K562 (cell line): ENCODE measurements at regions not wholly inside any gene's neighbourhood (a gene's known extent, or its start where the extent isn't known, plus 50 kb on each side); places are given as distances from the start of the nearest gene placed in this dataset.

Experiments
- ATAC-seq: fragments of 200-7000 bp; cut with Tn5 transposase; 3 replicates; pipeline ENCODE4 v1.9.1; 2020; ENCODE audit warnings: moderate library complexity
- BruUV-seq: library from RNA; stranded (reverse); fragments of 400-500 nt; replicated peaks from 2 replicates; lab custom pipeline; 2021; lab: Mats Ljungman, UMichigan
- CTCF ChIA-PET: fragments of 300-600 bp; formaldehyde crosslinking; extraction: SDS; loops from one replicate; lab custom pipeline; 2021; ENCODE audit warnings: low intra/inter-chr PET ratio; lab: Yijun Ruan, JAX
- POLR2A ChIA-PET: fragments of 300-600, 350-650 bp; sonication (Branson Sonifier 250); formaldehyde crosslinking; extraction: SDS; loops from one replicate; lab custom pipeline; 2021; ENCODE audit warnings: antibody characterized with exemption, inconsistent platforms; lab: Yijun Ruan, JAX
- DNase-seq, 4 experiments: peaks; one replicate each; pipeline versions ENCODE4 v3.0.0 to v3.0.0-alpha.2; 2011 to 2018; ENCODE audit warnings: low spot score in 3 of 4, mixed read lengths in 3 of 4; ENCODE audit errors: extremely low read depth in 1 of 4
- FAIRE-seq: peaks from 2 replicates; lab custom pipeline; 2011; peaks lifted over from hg19 to GRCh38; lab: Jason Lieb, UNC
- H2AFZ ChIP-seq: 2 replicates; pipeline ENCODE4 v1.6.0; 2011; ENCODE audit warnings: low read depth, low read length, control low read depth, inconsistent platforms
- H3K27ac ChIP-seq: fragments of 200-600 bp; 3 replicates; pipeline ENCODE4 v1.8.0; 2011; ENCODE audit warnings: low read depth, mild to moderate bottlenecking, control low read depth, inconsistent platforms, low read length, moderate library complexity, mixed read lengths; ENCODE audit errors: extremely low read depth
- H3K27me3 ChIP-seq, 2 experiments: fragments of 300-600 bp in 1 of 2; 2 replicates in 1 of 2; 3 replicates in 1 of 2; pipeline versions ENCODE4 v1.6.0 to v1.8.0; 2011; ENCODE audit warnings: inconsistent platforms in 2 of 2, low read length in 2 of 2, mild to moderate bottlenecking in 1 of 2, mixed read lengths in 1 of 2, moderate library complexity in 1 of 2; ENCODE audit not compliant: control insufficient read depth in 2 of 2, insufficient read depth in 2 of 2
- H3K36me3 ChIP-seq: fragments of 300-600 bp; 3 replicates; pipeline ENCODE4 v1.8.0; 2011; ENCODE audit warnings: mild to moderate bottlenecking, low read length, inconsistent platforms; ENCODE audit not compliant: control insufficient read depth, insufficient read depth
- H3K4me1 ChIP-seq, 2 experiments: fragments of 200-600 bp in 1 of 2; replicated peaks in 1 of 2; 2 replicates in 1 of 2; 3 replicates in 1 of 2; pipeline versions ENCODE4 v1.5.1 to v1.8.0; 2011; ENCODE audit warnings: inconsistent platforms in 2 of 2, low read length in 2 of 2, mild to moderate bottlenecking in 1 of 2, mixed read lengths in 1 of 2, moderate library complexity in 1 of 2; ENCODE audit not compliant: control insufficient read depth in 2 of 2, insufficient read depth in 2 of 2
- H3K4me2 ChIP-seq: 2 replicates; pipeline ENCODE4 v1.6.1; 2011; ENCODE audit warnings: low read length, control low read depth, inconsistent platforms, mixed read lengths; ENCODE audit not compliant: insufficient read depth
- H3K4me3 ChIP-seq: fragments of 200-600 bp; sonication (generic), shearing (Covaris generic); 2 replicates; pipeline ENCODE4 v1.5.1; 2016; ENCODE audit warnings: control low read depth, inconsistent platforms
- H3K79me2 ChIP-seq: fragments of 200-600 bp; 3 replicates; pipeline ENCODE4 v1.8.0; 2011; ENCODE audit warnings: low read length, inconsistent platforms; ENCODE audit not compliant: control insufficient read depth, insufficient read depth
- H3K9ac ChIP-seq, 2 experiments: 2 replicates each; pipeline versions ENCODE4 v1.6.0 to v1.6.1; 2011; ENCODE audit warnings: low read depth in 2 of 2, low read length in 2 of 2, control low read depth in 1 of 2, inconsistent platforms in 1 of 2, mild to moderate bottlenecking in 1 of 2, mixed read lengths in 1 of 2; ENCODE audit not compliant: insufficient read depth in 1 of 2
- H3K9me1 ChIP-seq: one replicate; pipeline ENCODE4 v1.6.0; 2011; ENCODE audit warnings: inconsistent platforms, mild to moderate bottlenecking, low read length, moderate library complexity; ENCODE audit not compliant: control insufficient read depth, insufficient read depth
- H3K9me3 ChIP-seq: replicated peaks from 2 replicates; pipeline ENCODE4 v1.5.1; 2011; ENCODE audit warnings: low read depth, low read length, inconsistent platforms; ENCODE audit not compliant: control insufficient read depth, insufficient read depth
- H4K20me1 ChIP-seq: replicated peaks from 2 replicates; pipeline ENCODE4 v1.6.1; 2011; ENCODE audit warnings: low read length, inconsistent platforms, mixed read lengths; ENCODE audit not compliant: control insufficient read depth, insufficient read depth
- CEBPB ChIP-seq: fragments of 450-650 bp; IDR thresholded peaks from 2 replicates; pipeline ENCODE4 v1.6.1; 2016; ENCODE audit warnings: missing genetic modification characterization, missing compliant biosample characterization
- CEBPG ChIP-seq, 3 experiments: fragments of 200-800 bp in 1 of 3; sonication (Bioruptor generic) in 1 of 3; sonication (generic) in 1 of 3; formaldehyde crosslinking in 1 of 3; IDR thresholded peaks in 2 of 3; conservative IDR thresholded peaks in 1 of 3; 2 replicates each; pipeline versions ENCODE4 v1.6.1 to v1.8.0; 2016 to 2022; ENCODE audit warnings: missing compliant biosample characterization in 2 of 3, missing genetic modification characterization in 2 of 3, mild to moderate bottlenecking in 1 of 3, missing genetic modification reagents in 1 of 3
- DACH1 ChIP-seq: fragments of 450-650 bp; IDR thresholded peaks from 2 replicates; pipeline ENCODE4 v1.6.1; 2018; ENCODE audit not compliant: partially characterized antibody
- ELK3 ChIP-seq: fragments of 450-650 bp; formaldehyde crosslinking; IDR thresholded peaks from 2 replicates; pipeline ENCODE4 v1.4.0; 2020; ENCODE audit warnings: mild to moderate bottlenecking
- GATA2 ChIP-seq: sonication (generic); formaldehyde crosslinking; IDR thresholded peaks from 2 replicates; pipeline ENCODE4 v1.4.0; 2020; ENCODE audit warnings: mild to moderate bottlenecking, missing genetic modification reagents
- MEIS2 ChIP-seq: fragments of 450-650 bp; IDR thresholded peaks from 2 replicates; pipeline ENCODE4 v1.6.1; 2014; ENCODE audit warnings: mild to moderate bottlenecking; ENCODE audit not compliant: partially characterized antibody
- SRSF7 ChIP-seq: fragments of 200-400 bp; formaldehyde crosslinking; optimal IDR thresholded peaks from 2 replicates; pipeline ENCODE3; 2017; ENCODE audit warnings: mild to moderate bottlenecking, low read depth, low read length
- WGBS: fragments of 100-300 bp; shearing (Covaris generic); methylation state at CpG from one replicate; pipeline ENCODE4 v1.1.6; 2016; ENCODE audit warnings: low coverage, mixed read lengths; ENCODE audit not compliant: insufficient coverage; ENCODE audit errors: missing lambda C conversion rate; 5-methylcytosine and 5-hydroxymethylcytosine counted together
- in situ Hi-C: fragments of 300-500 bp; cut with MboI; formaldehyde crosslinking; loops from 4 replicates; pipeline ENCODE4 v1.15.0; 2018; ENCODE audit warnings: inconsistent platforms, mixed read lengths
- intact Hi-C: fragments of 100-400 bp; cut with micrococcal nuclease; formaldehyde crosslinking; loops from 2 replicates; pipeline ENCODE4 v1.14.2; 2022

DNA sequence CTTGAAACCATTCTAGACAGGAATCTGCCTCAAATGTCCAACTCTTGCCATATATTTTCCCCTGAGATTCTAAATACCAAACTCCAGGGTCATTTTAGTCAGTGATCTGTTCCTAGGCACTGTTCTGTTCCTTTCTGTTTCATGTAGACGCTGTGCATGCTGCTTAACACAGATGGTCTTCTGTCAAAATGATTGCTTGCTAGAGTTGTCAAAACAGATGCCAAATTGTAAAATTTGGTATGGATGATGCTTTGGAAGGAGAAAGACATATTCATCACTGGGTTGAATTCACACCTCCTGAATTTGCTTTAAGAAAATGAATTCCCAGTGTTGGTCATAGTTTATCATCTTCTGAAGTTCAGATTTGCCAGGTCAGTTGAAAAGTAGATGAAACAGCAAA, 425.9 kb downstream of the ETS1 start (continued):
- TF ChIP-seq MEIS2 (no peak), GATA2 (CRISPR knock-in tag) (no peak), SRSF7 (no peak)

- H3K79me2 ChIP-seq = no peaks in the 10 kb centered on the region
- H3K9me1 ChIP-seq = no peaks in the 10 kb centered on the region
- POLR2A ChIA-PET = no interaction called here
- no peaks in the 10 kb centered on the region for H3K9me3 ChIP-seq
- no peaks in the 10 kb centered on the region for H4K20me1 ChIP-seq
- no peak overlapping the region for H3K4me2 ChIP-seq
- H3K4me3 ChIP-seq = no peak overlapping the region
- in situ Hi-C loops = no loop called here
- no TSS peak for BruUV-seq
- no peak overlapping the region for H3K27ac ChIP-seq
- H3K9ac ChIP-seq = no peak overlapping the region
- intact Hi-C loops = loop anchor here (1.0 to 5.0 kb wide), 3 partner anchors 128 to 1717 kb away; no protein-coding TSS in a partner anchor
- no peak overlapping the region for H2AFZ ChIP-seq
- WGBS = 0% methylated on average over 4 of the region's 4 CpGs
- no peaks in the 10 kb centered on the region for H3K36me3 ChIP-seq
- CTCF ChIA-PET = interaction anchor here (0.5 kb wide), 1 partner anchor 14 kb away, joined by 3 read pairs; no protein-coding TSS in a partner anchor
- ATAC-seq (no peak), DNase-seq (no peak), FAIRE-seq (no peak)
- TF ChIP-seq DACH1 (no peak), CEBPG (CRISPR knock-in tag; IDR thresholded peaks at IDR 0.05) (no peak), CEBPG (tag; conservative IDR thresholded peaks at IDR 0.05 in 1 of 2, IDR thresholded peaks at IDR 0.05 in 1 of 2) (peak in 1 of 2 experiments; percentile 44; a peak in 1 of 4 replicates), ELK3 (CRISPR knock-in tag) (no peak), CEBPB (tag) (peak; percentile 8; the same call in 1 of the 2 replicates)
- H3K4me1 ChIP-seq = no peaks in the 10 kb centered on the region
- no peaks in the 10 kb centered on the region for H3K27me3 ChIP-seq
Measured at GRCh38 chr11:128158860-128159259, 428.5 kb downstream of the ETS1 start.
